Activated CD8-positive, alpha-beta memory T cell treated with anti-CD3 and anti-CD28 coated beads for 36 hours (primary cell): ENCODE measurements at regions not wholly inside any gene's neighbourhood (a gene's known extent, or its start where the extent isn't known, plus 50 kb on each side); places are given as distances from the start of the nearest gene placed in this dataset.
"Not testable (repeated sequence)": the region's sequence is repeated elsewhere in the genome, so short reads cannot be mapped to it uniquely, and the experiment has no call there.

Source experiments
- CTCF ChIA-PET: fragments of 350-600 bp; sonication (Branson Sonifier 250); formaldehyde crosslinking; loops from one replicate; lab custom pipeline; 2021; ENCODE audit warnings: antibody characterized with exemption; lab: Charles Lee
- POLR2A ChIA-PET: fragments of 350-600 bp; sonication (Branson Sonifier 250); formaldehyde crosslinking; loops from one replicate; lab custom pipeline; 2021; ENCODE audit warnings: antibody characterized with exemption; lab: Charles Lee

- ChIA-PET POLR2A (no interaction called here), CTCF (no interaction called here)
Measured at GRCh38 chr5:28370896-28371295, 1332.5 kb upstream of the CDH9 start.

GRCh38 chr5:28369418-28369817 is 1331.0 kb upstream of the CDH9 start:
- CTCF ChIA-PET = no interaction called here
- POLR2A ChIA-PET = no interaction called here

GRCh38 chr5:28355831-28356230 is 1317.4 kb upstream of the CDH9 start:
- POLR2A ChIA-PET = no interaction called here
- CTCF ChIA-PET = no interaction called here

- ChIA-PET POLR2A (no interaction called here), CTCF (no interaction called here)
Measured at GRCh38 chr5:28346696-28347095, 1308.3 kb upstream of the CDH9 start.

- ChIA-PET CTCF (no interaction called here), POLR2A (no interaction called here)
Measured at GRCh38 chr5:28344836-28345433, 1306.5 kb upstream of the CDH9 start.

GRCh38 chr5:28329176-28329575 is 1290.8 kb upstream of the CDH9 start:
- ChIA-PET POLR2A (no interaction called here), CTCF (no interaction called here)

GRCh38 chr5:28328681-28329080 is 1290.3 kb upstream of the CDH9 start:
- POLR2A ChIA-PET = no interaction called here
- CTCF ChIA-PET = no interaction called here

- ChIA-PET CTCF (no interaction called here), POLR2A (no interaction called here)
Measured at GRCh38 chr5:28324174-28324573, 1285.8 kb upstream of the CDH9 start.

- CTCF ChIA-PET = no interaction called here
- POLR2A ChIA-PET = no interaction called here
Measured at GRCh38 chr5:28313953-28314352, 1275.6 kb upstream of the CDH9 start.

- ChIA-PET POLR2A (no interaction called here), CTCF (no interaction called here)
Measured at GRCh38 chr5:28313321-28313951, 1275.0 kb upstream of the CDH9 start.

- POLR2A ChIA-PET = no interaction called here
- CTCF ChIA-PET = no interaction called here
Measured at GRCh38 chr5:28310696-28311095, 1272.3 kb upstream of the CDH9 start.

GRCh38 chr5:28305891-28306290 is 1267.5 kb upstream of the CDH9 start:
- CTCF ChIA-PET = no interaction called here

GRCh38 chr5:28301712-28302111 is 1263.3 kb upstream of the CDH9 start:
- ChIA-PET POLR2A (no interaction called here), CTCF (no interaction called here)

More at GRCh38 chr5:28305891-28306290, 1267.5 kb upstream of the CDH9 start:
- POLR2A ChIA-PET = no interaction called here

- POLR2A ChIA-PET = no interaction called here
- CTCF ChIA-PET = no interaction called here
Measured at GRCh38 chr5:28296254-28297013, 1258.0 kb upstream of the CDH9 start.

- CTCF ChIA-PET, POLR2A ChIA-PET: not testable (repeated sequence)
Measured at GRCh38 chr5:28287021-28287420, 1248.6 kb upstream of the CDH9 start.

- CTCF ChIA-PET = no interaction called here
- POLR2A ChIA-PET = no interaction called here
Measured at GRCh38 chr5:28286566-28286965, 1248.2 kb upstream of the CDH9 start.

- CTCF ChIA-PET = no interaction called here
Measured at GRCh38 chr5:28284788-28285187, 1246.4 kb upstream of the CDH9 start.

GRCh38 chr5:28281351-28281750 is 1243.0 kb upstream of the CDH9 start:
- CTCF ChIA-PET = no interaction called here
- POLR2A ChIA-PET = no interaction called here

More at GRCh38 chr5:28284788-28285187, 1246.4 kb upstream of the CDH9 start:
- POLR2A ChIA-PET = no interaction called here

- CTCF ChIA-PET = no interaction called here
- POLR2A ChIA-PET = no interaction called here
Measured at GRCh38 chr5:28275931-28276330, 1237.5 kb upstream of the CDH9 start.

GRCh38 chr5:28269978-28270377 is 1231.6 kb upstream of the CDH9 start:
- ChIA-PET POLR2A (no interaction called here), CTCF (no interaction called here)

- ChIA-PET CTCF (no interaction called here), POLR2A (no interaction called here)
Measured at GRCh38 chr5:28265877-28266276, 1227.5 kb upstream of the CDH9 start.
